HCT116 (cell line): ENCODE measurements at regions not wholly inside any gene's neighbourhood (a gene's known extent, or its start where the extent isn't known, plus 50 kb on each side); places are given as distances from the start of the nearest gene placed in this dataset.

ENCODE experiments used
- ATF3 ChIP-seq: IDR thresholded peaks from 2 replicates; pipeline ENCODE4 v1.6.1; 2012
- CTCF ChIP-seq, 3 experiments: fragments of 200-600 bp in 1 of 3; sonication (generic) in 1 of 3; IDR thresholded peaks in 2 of 3; conservative IDR thresholded peaks in 1 of 3; 2 replicates each; pipeline ENCODE4 v1.5.1; 2012 to 2017; ENCODE audit warnings: low read depth in 2 of 3, low read length in 2 of 3, antibody characterized with exemption in 1 of 3, borderline replicate concordance in 1 of 3, control low read depth in 1 of 3, mild to moderate bottlenecking in 1 of 3, mixed read lengths in 1 of 3, mixed run types in 1 of 3, moderate library complexity in 1 of 3; ENCODE audit not compliant: insufficient read depth in 1 of 3
- EGR1 ChIP-seq: IDR thresholded peaks from 2 replicates; pipeline ENCODE4 v1.6.1; 2012; ENCODE audit warnings: low read depth
- ELF1 ChIP-seq: IDR thresholded peaks from 2 replicates; pipeline ENCODE4 v1.6.1; 2012; ENCODE audit warnings: low read depth, borderline replicate concordance
- EZH2 ChIP-seq: fragments of 200-600 bp; sonication (generic); IDR thresholded peaks from 2 replicates; pipeline ENCODE4 v1.6.1; 2017; ENCODE audit warnings: antibody characterized with exemption, mixed run types
- EZH2phosphoT487 ChIP-seq: fragments of 200-600 bp; IDR thresholded peaks from 2 replicates; pipeline ENCODE4 v1.6.1; 2018; ENCODE audit warnings: antibody characterized with exemption, borderline replicate concordance
- JUND ChIP-seq: IDR thresholded peaks from 2 replicates; pipeline ENCODE4 v1.6.1; 2012
- POLR2A ChIP-seq: IDR thresholded peaks from 2 replicates; pipeline ENCODE4 v1.7.0; 2011; ENCODE audit warnings: borderline replicate concordance; ENCODE audit not compliant: insufficient read depth, insufficient read length; ENCODE audit errors: extremely low read depth
- POLR2AphosphoS5 ChIP-seq: IDR thresholded peaks from 2 replicates; pipeline ENCODE4 v1.6.1; 2011; ENCODE audit warnings: mild to moderate bottlenecking, low read depth, low read length, moderate library complexity
- SIN3A ChIP-seq: IDR thresholded peaks from 2 replicates; pipeline ENCODE4 v1.6.1; 2012; ENCODE audit warnings: low read depth
- SP1 ChIP-seq: IDR thresholded peaks from 2 replicates; pipeline ENCODE4 v1.6.1; 2012; ENCODE audit warnings: low read depth

GRCh38 chr13:94917824-94918223 lies 205.5 kb upstream of the SOX21 start:
- TF ChIP-seq SP1 = no peak
- no peak for TF ChIP-seq POLR2AphosphoS5
- no peak for TF ChIP-seq POLR2A
- no peak for TF ChIP-seq EZH2phosphoT487
- TF ChIP-seq CTCF (IDR thresholded peaks at IDR 0.05 in 2 of 3, conservative IDR thresholded peaks at IDR 0.05 in 1 of 3; ENCODE audit: borderline replicate concordance in 1 of 3, insufficient read depth in 1 of 3, low read depth in 2 of 3, low read length in 2 of 3) = no peak
- TF ChIP-seq EZH2 = no peak
- no peak for TF ChIP-seq JUND
- TF ChIP-seq EGR1 = no peak
- no peak for TF ChIP-seq ELF1
- no peak for TF ChIP-seq ATF3
- no peak for TF ChIP-seq SIN3A
